ENCODE measurements at regions not wholly inside any gene's neighbourhood (a gene's known extent, or its start where the extent isn't known, plus 50 kb on each side); places are given as distances from the start of the nearest gene placed in this dataset.
"Not testable (repeated sequence)": the region's sequence is repeated elsewhere in the genome, so short reads cannot be mapped to it uniquely, and the experiment has no call there.

DNA sequence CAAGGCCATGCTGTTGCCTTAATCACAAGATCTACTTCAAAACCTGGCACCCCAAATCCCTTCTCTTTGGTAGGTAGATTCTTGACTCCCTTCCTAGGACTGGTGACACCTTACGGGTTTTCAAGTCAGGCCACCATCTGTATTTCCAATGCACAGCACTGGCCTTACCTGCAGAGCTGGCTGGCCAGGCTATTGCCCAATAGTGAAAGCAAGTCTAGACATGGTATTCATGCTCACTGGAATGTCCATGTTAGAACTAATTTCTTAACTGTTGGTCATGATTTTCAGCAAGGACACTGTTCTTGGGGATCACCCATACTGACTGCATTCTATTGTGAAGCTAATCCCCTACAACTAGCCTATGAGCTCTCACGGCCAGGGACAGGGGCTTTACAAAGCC lies 313.1 kb upstream of the RNF32 start:
- Histone ChIP-seq H3K4me1 (ENCODE audit: control insufficient read depth in 2 of 3, insufficient read depth in 2 of 3, low read depth in 1 of 3, low read length in 3 of 3) (no peaks in the 10 kb centered on the region), H3K9ac (ENCODE audit: low read length in 3 of 3) (no peak overlapping the region), H3K27me3 (ENCODE audit: control insufficient read depth, insufficient read depth, low read length) (no peaks in the 10 kb centered on the region), H3K36me3 (ENCODE audit: control insufficient read depth in 2 of 3, insufficient read depth in 3 of 3, low read length in 3 of 3) (peaks cover 0 to 2% (median 0%) of the 10 kb centered on the region in 3 donors), H3K9me3 (ENCODE audit: control insufficient read depth in 2 of 3, insufficient read depth in 1 of 3, low read length in 3 of 3) (no peaks in the 10 kb centered on the region), H3K27ac (ENCODE audit: low read depth in 2 of 2, low read length in 2 of 2) (no peak overlapping the region), H3K4me3 (ENCODE audit: low read length in 3 of 3) (no peak overlapping the region)
- FAIRE-seq (no peak), DNase-seq (no peak)
- intact Hi-C loops (cut with DNase I): no loop called here
- TF ChIP-seq, protein P1, sequence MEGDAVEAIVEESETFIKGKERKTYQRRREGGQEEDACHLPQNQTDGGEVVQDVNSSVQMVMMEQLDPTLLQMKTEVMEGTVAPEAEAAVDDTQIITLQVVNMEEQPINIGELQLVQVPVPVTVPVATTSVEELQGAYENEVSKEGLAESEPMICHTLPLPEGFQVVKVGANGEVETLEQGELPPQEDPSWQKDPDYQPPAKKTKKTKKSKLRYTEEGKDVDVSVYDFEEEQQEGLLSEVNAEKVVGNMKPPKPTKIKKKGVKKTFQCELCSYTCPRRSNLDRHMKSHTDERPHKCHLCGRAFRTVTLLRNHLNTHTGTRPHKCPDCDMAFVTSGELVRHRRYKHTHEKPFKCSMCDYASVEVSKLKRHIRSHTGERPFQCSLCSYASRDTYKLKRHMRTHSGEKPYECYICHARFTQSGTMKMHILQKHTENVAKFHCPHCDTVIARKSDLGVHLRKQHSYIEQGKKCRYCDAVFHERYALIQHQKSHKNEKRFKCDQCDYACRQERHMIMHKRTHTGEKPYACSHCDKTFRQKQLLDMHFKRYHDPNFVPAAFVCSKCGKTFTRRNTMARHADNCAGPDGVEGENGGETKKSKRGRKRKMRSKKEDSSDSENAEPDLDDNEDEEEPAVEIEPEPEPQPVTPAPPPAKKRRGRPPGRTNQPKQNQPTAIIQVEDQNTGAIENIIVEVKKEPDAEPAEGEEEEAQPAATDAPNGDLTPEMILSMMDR (IDR thresholded peaks at IDR 0.05; ENCODE audit: borderline replicate concordance, extremely low read depth, insufficient read depth): no peak

DNA sequence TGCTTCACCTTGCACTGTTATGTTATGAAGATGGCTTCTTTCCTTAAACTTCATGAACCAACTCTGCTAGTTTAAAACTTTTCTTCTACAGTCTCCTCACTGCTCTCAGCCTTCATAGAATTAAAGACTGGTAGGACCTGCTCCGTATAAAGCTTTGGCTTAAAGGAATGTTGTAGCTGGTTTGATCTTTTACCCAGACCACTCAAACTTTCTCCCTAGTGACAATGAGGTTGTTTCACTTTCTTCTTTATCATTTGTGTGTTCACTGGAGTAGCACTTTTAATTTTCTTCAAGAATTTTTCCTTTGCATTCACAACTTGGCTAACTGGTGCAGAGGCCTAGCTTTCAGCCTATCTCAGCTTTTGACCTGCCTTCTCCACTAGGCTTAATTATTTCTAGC lies 316.4 kb upstream of the RNF32 start:
- intact Hi-C loops (cut with DNase I): no loop called here

DNA sequence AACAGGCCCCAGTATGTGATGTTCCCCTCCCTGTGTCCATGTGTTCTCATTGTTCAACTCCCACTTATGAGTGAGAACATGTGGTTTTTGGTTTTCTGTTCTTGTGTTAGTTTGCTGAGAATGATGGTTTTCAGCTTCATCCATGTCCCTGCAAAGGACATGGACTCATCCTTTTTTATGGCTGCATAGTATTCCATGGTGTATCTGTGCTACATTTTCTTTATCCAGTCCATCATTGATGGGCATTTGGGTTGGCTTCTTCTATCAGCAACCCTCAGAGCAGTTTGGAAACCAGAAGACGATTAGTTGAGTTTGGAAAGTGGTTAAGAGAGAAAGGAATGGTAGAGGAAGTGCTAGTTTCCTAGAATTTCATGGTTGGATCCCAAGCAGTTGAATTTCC lies 319.1 kb upstream of the RNF32 start:
- DNase-seq; FAIRE-seq; H3K27me3 ChIP-seq (ENCODE audit: control insufficient read depth, insufficient read depth, low read length); H3K9ac ChIP-seq (ENCODE audit: low read length in 3 of 3); H3K4me1 ChIP-seq (ENCODE audit: control insufficient read depth in 2 of 3, insufficient read depth in 2 of 3, low read depth in 1 of 3, low read length in 3 of 3); H3K27ac ChIP-seq (ENCODE audit: low read depth in 2 of 2, low read length in 2 of 2); H3K4me3 ChIP-seq (ENCODE audit: low read length in 3 of 3); H3K9me3 ChIP-seq (ENCODE audit: control insufficient read depth in 2 of 3, insufficient read depth in 1 of 3, low read length in 3 of 3); intact Hi-C loops (cut with DNase I); H3K36me3 ChIP-seq (ENCODE audit: control insufficient read depth in 2 of 3, insufficient read depth in 3 of 3, low read length in 3 of 3): not testable (repeated sequence)

More for the DNA sequence above, 316.4 kb upstream of the RNF32 start:
- no peaks in the 10 kb centered on the region for H3K27me3 ChIP-seq (ENCODE audit: control insufficient read depth, insufficient read depth, low read length)
- H3K27ac ChIP-seq (ENCODE audit: low read depth in 2 of 2, low read length in 2 of 2): no peak overlapping the region
- H3K36me3 ChIP-seq (ENCODE audit: control insufficient read depth in 2 of 3, insufficient read depth in 3 of 3, low read length in 3 of 3): no peaks in the 10 kb centered on the region
- TF ChIP-seq, protein P1 (IDR thresholded peaks at IDR 0.05; ENCODE audit: borderline replicate concordance, extremely low read depth, insufficient read depth): no peak
- no peaks in the 10 kb centered on the region for H3K4me1 ChIP-seq (ENCODE audit: control insufficient read depth in 2 of 3, insufficient read depth in 2 of 3, low read depth in 1 of 3, low read length in 3 of 3)
- FAIRE-seq: no peak
- H3K4me3 ChIP-seq (ENCODE audit: low read length in 3 of 3): no peak overlapping the region
- no peaks in the 10 kb centered on the region for H3K9me3 ChIP-seq (ENCODE audit: control insufficient read depth in 2 of 3, insufficient read depth in 1 of 3, low read length in 3 of 3)
- peak in 2 of 5 donors; percentile 23 to 32 for DNase-seq
- no peak overlapping the region for H3K9ac ChIP-seq (ENCODE audit: low read length in 3 of 3)

DNA sequence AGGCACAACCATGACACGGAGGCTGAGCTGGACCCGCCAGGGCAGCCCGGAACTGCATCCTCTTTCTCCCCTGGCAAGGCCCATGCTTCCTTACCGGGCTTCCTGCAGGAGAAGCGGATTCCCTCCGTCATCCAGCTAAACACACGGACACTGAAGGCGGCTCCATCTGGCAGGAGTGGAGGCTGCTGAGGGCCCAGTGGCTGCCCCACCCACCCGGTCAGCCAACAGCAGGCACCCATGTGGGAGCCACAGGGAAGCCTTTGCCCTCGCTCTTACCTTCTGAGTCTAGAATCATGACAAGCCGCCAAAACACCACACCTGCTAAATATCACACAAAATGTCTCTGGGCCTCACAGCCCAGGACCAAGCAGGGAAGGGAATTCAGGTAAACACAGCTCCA lies 321.6 kb upstream of the RNF32 start:
- no peaks in the 10 kb centered on the region for H3K36me3 ChIP-seq (ENCODE audit: control insufficient read depth in 2 of 3, insufficient read depth in 3 of 3, low read length in 3 of 3)
- H3K4me3 ChIP-seq (ENCODE audit: low read length in 3 of 3): no peak overlapping the region
- FAIRE-seq (no peak), DNase-seq (no peak)
- TF ChIP-seq, protein P1 (IDR thresholded peaks at IDR 0.05; ENCODE audit: borderline replicate concordance, extremely low read depth, insufficient read depth): no peak
- H3K9ac ChIP-seq (ENCODE audit: low read length in 3 of 3): no peak overlapping the region
- no peaks in the 10 kb centered on the region for H3K9me3 ChIP-seq (ENCODE audit: control insufficient read depth in 2 of 3, insufficient read depth in 1 of 3, low read length in 3 of 3)
- no peaks in the 10 kb centered on the region for H3K4me1 ChIP-seq (ENCODE audit: control insufficient read depth in 2 of 3, insufficient read depth in 2 of 3, low read depth in 1 of 3, low read length in 3 of 3)
- intact Hi-C loops (cut with DNase I): no loop called here
- no peaks in the 10 kb centered on the region for H3K27me3 ChIP-seq (ENCODE audit: control insufficient read depth, insufficient read depth, low read length)
- no peak overlapping the region for H3K27ac ChIP-seq (ENCODE audit: low read depth in 2 of 2, low read length in 2 of 2)

Measured in kidney (tissue), 13 donors.